HEK293 (cell line): ENCODE measurements at regions not wholly inside any gene's neighbourhood (a gene's known extent, or its start where the extent isn't known, plus 50 kb on each side); places are given as distances from the start of the nearest gene placed in this dataset.

Experiments
- ATF2 ChIP-seq: fragments of 450-650 bp; formaldehyde crosslinking; IDR thresholded peaks from 2 replicates; pipeline ENCODE4 v1.5.1; 2016; ENCODE audit warnings: missing biosample characterization, missing genetic modification characterization, low read depth
- MEIS1 ChIP-seq: sonication (generic); formaldehyde crosslinking; IDR thresholded peaks from 2 replicates; pipeline ENCODE4 v1.8.1; 2022; ENCODE audit warnings: missing genetic modification reagents, mild to moderate bottlenecking, borderline replicate concordance
- ZBTB7A ChIP-seq: fragments of 450-650 bp; formaldehyde crosslinking; IDR thresholded peaks from 2 replicates; pipeline ENCODE4 v1.5.1; 2016; ENCODE audit warnings: low read depth, missing biosample characterization, missing genetic modification characterization
- ZNF114 ChIP-seq: fragments of 450-650 bp; formaldehyde crosslinking; IDR thresholded peaks from 2 replicates; pipeline ENCODE4 v1.5.0; 2017; ENCODE audit warnings: missing biosample characterization, missing genetic modification characterization
- ZNF2 ChIP-seq: fragments of 450-650 bp; formaldehyde crosslinking; IDR thresholded peaks from 2 replicates; pipeline ENCODE4 v1.5.1; 2016; ENCODE audit warnings: missing biosample characterization, missing genetic modification characterization
- ZNF274 ChIP-seq, 2 experiments: fragments of 200-500 bp in 1 of 2; fragments of 450-650 bp in 1 of 2; sonication (Bioruptor generic) in 1 of 2; formaldehyde crosslinking in 1 of 2; IDR thresholded peaks; 2 replicates each; pipeline versions ENCODE4 v1.5.1 to v1.6.1; 2014 to 2016; ENCODE audit warnings: borderline replicate concordance in 1 of 2, inconsistent platforms in 1 of 2, low read length in 1 of 2, missing biosample characterization in 1 of 2, missing genetic modification characterization in 1 of 2
- ZNF302 ChIP-seq: fragments of 450-650 bp; formaldehyde crosslinking; IDR thresholded peaks from 2 replicates; pipeline ENCODE4 v1.5.1; 2016; ENCODE audit warnings: missing biosample characterization, missing genetic modification characterization, low read depth
- ZNF76 ChIP-seq: fragments of 450-650 bp; formaldehyde crosslinking; IDR thresholded peaks from 2 replicates; pipeline ENCODE4; 2016; ENCODE audit warnings: low read depth, missing biosample characterization, missing genetic modification characterization, borderline replicate concordance
- ZSCAN23 ChIP-seq: fragments of 450-650 bp; formaldehyde crosslinking; IDR thresholded peaks from 2 replicates; pipeline ENCODE4 v1.5.1; 2016; ENCODE audit warnings: missing biosample characterization, missing genetic modification characterization
- TF ChIP-seq, protein P1 (sequence below): fragments of 450-650 bp; formaldehyde crosslinking; IDR thresholded peaks from 2 replicates; pipeline ENCODE4 v1.5.1; 2016; ENCODE audit warnings: missing biosample characterization, missing genetic modification characterization

GRCh38 chr6:169885831-169886230 lies 134.4 kb downstream of the ERMARD start:
- TF ChIP-seq MEIS1 (CRISPR knock-in tag) (no peak), ZNF274 (IDR thresholded peaks at IDR 0.05; ENCODE audit: low read length) (no peak), ZNF274 (tag by site-specific recombination; IDR thresholded peaks at IDR 0.05; ENCODE audit: borderline replicate concordance) (no peak), ZNF302 (tag by site-specific recombination) (no peak), ZSCAN23 (tag by site-specific recombination) (no peak), ZNF76 (tag by site-specific recombination) (no peak), ZNF2 (tag by site-specific recombination) (no peak), ZNF114 (tag by site-specific recombination) (no peak), ZBTB7A (tag by site-specific recombination) (no peak), ATF2 (tag by site-specific recombination) (no peak)
- TF ChIP-seq, protein P1, sequence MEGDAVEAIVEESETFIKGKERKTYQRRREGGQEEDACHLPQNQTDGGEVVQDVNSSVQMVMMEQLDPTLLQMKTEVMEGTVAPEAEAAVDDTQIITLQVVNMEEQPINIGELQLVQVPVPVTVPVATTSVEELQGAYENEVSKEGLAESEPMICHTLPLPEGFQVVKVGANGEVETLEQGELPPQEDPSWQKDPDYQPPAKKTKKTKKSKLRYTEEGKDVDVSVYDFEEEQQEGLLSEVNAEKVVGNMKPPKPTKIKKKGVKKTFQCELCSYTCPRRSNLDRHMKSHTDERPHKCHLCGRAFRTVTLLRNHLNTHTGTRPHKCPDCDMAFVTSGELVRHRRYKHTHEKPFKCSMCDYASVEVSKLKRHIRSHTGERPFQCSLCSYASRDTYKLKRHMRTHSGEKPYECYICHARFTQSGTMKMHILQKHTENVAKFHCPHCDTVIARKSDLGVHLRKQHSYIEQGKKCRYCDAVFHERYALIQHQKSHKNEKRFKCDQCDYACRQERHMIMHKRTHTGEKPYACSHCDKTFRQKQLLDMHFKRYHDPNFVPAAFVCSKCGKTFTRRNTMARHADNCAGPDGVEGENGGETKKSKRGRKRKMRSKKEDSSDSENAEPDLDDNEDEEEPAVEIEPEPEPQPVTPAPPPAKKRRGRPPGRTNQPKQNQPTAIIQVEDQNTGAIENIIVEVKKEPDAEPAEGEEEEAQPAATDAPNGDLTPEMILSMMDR (tag by site-specific recombination), result no peak
